Endothelial cell of umbilical vein (primary cell): ENCODE measurements at regions not wholly inside any gene's neighbourhood (a gene's known extent, or its start where the extent isn't known, plus 50 kb on each side); places are given as distances from the start of the nearest gene placed in this dataset.
"Not testable (repeated sequence)": the region's sequence is repeated elsewhere in the genome, so short reads cannot be mapped to it uniquely, and the experiment has no call there.

ENCODE experiments used
- CTCF ChIP-seq, 2 donors: IDR thresholded peaks; 1 replicate in 1 of 2; 2 replicates in 1 of 2; pipeline ENCODE4 v1.5.1; 2011; ENCODE audit warnings: low read length in 2 of 2, mild to moderate bottlenecking in 2 of 2, moderate library complexity in 2 of 2, control low read depth in 1 of 2, inconsistent platforms in 1 of 2, low read depth in 1 of 2; ENCODE audit not compliant: insufficient read depth in 1 of 2; ENCODE audit errors: extremely low read depth in 1 of 2
- EZH2 ChIP-seq: IDR thresholded peaks from 2 replicates; pipeline ENCODE4 v1.6.1; 2012; ENCODE audit warnings: borderline replicate concordance, low read depth, mild to moderate bottlenecking, moderate library complexity, low read length, inconsistent platforms; ENCODE audit not compliant: severe bottlenecking
- FOS ChIP-seq: IDR thresholded peaks from 2 replicates; pipeline ENCODE4 v1.6.1; 2011; ENCODE audit warnings: mild to moderate bottlenecking, low read length, moderate library complexity, borderline replicate concordance; ENCODE audit not compliant: insufficient read depth
- JUN ChIP-seq: IDR thresholded peaks from 2 replicates; pipeline ENCODE4 v1.6.1; 2011; ENCODE audit warnings: borderline replicate concordance, low read depth; ENCODE audit not compliant: insufficient read length, insufficient read depth
- POLR2A ChIP-seq: IDR thresholded peaks from 2 replicates; pipeline ENCODE4 v1.6.1; 2012; ENCODE audit warnings: low read depth, mild to moderate bottlenecking, control low read depth, low read length
- POLR2AphosphoS5 ChIP-seq: IDR thresholded peaks from 2 replicates; pipeline ENCODE4 v1.6.1; 2012; ENCODE audit warnings: low read depth, mild to moderate bottlenecking, control low read depth, low read length, moderate library complexity; ENCODE audit not compliant: insufficient read depth
- TF ChIP-seq, protein P1 (sequence below): IDR thresholded peaks from 2 replicates; pipeline ENCODE4 v1.6.1; 2011; ENCODE audit not compliant: insufficient read depth, insufficient read length

DNA sequence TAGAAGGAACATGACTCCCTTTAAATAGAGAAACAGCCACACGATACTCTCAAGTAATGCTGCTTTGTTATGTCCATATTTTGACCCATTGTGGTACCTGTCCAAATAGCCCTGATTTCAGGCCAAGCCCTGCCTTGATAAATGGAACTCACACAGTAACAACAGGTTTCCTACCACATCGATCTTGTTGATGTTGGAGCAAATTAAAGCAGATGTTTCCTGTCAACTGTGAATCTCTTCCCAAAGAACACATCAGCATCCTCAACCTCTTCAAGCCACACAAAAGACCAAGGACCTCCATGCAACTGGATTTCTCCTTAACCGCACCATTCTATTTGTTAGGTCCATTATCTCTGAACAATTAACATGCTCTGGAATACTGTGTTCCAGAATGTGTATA lies 109.5 kb downstream of the FOXD4L6 start:
- TF ChIP-seq CTCF (IDR thresholded peaks at IDR 0.05; ENCODE audit: extremely low read depth in 1 of 2, insufficient read depth in 1 of 2, low read depth in 1 of 2, low read length in 2 of 2); FOS; POLR2A; POLR2AphosphoS5; EZH2; JUN: not testable (repeated sequence)
- TF ChIP-seq, protein P1, sequence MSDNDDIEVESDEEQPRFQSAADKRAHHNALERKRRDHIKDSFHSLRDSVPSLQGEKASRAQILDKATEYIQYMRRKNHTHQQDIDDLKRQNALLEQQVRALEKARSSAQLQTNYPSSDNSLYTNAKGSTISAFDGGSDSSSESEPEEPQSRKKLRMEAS: not testable (repeated sequence)
